Panc1 (cell line): ENCODE measurements at regions not wholly inside any gene's neighbourhood (a gene's known extent, or its start where the extent isn't known, plus 50 kb on each side); places are given as distances from the start of the nearest gene placed in this dataset.

Source experiments
- ATAC-seq: fragments of 200-7000 bp; cut with Tn5 transposase; 2 replicates; pipeline ENCODE4 v1.9.1; 2020; ENCODE audit warnings: mild to moderate bottlenecking, moderate library complexity
- BruUV-seq: library from RNA; stranded (reverse); fragments of 400-500 nt; replicated peaks from 2 replicates; lab custom pipeline; 2021; lab: Mats Ljungman, UMichigan
- CTCF ChIA-PET: fragments of 300-600 bp; sonication (Branson Sonifier 250); formaldehyde crosslinking; loops from one replicate; lab custom pipeline; 2022; ENCODE audit warnings: antibody characterized with exemption; lab: Charles Lee
- POLR2A ChIA-PET: fragments of 300-600 bp; sonication (Branson Sonifier 250); formaldehyde crosslinking; loops from one replicate; lab custom pipeline; 2022; ENCODE audit warnings: antibody characterized with exemption; lab: Charles Lee
- DNase-seq: peaks from one replicate; pipeline ENCODE4 v3.0.0-alpha.2; 2010; ENCODE audit warnings: low read depth, low spot score
- H3K27ac ChIP-seq: 2 replicates; pipeline ENCODE4 v1.5.1; 2011; ENCODE audit warnings: mild to moderate bottlenecking, low read length, inconsistent platforms
- H3K27me3 ChIP-seq: fragments of 200-500 bp; sonication (Bioruptor generic); 2 replicates; pipeline ENCODE4 v1.6.0; 2014; ENCODE audit warnings: low read length, inconsistent platforms; ENCODE audit not compliant: control insufficient read depth, insufficient read depth
- H3K36me3 ChIP-seq: fragments of 200-500 bp; sonication (Bioruptor generic); 2 replicates; pipeline ENCODE4 v1.5.1; 2014; ENCODE audit warnings: inconsistent platforms, mild to moderate bottlenecking, low read length, moderate library complexity; ENCODE audit not compliant: control insufficient read depth, insufficient read depth
- H3K4me1 ChIP-seq: 2 replicates; pipeline ENCODE4 v1.5.1; 2011; ENCODE audit warnings: inconsistent platforms, mild to moderate bottlenecking, low read length, moderate library complexity; ENCODE audit not compliant: control insufficient read depth, insufficient read depth
- H3K4me3 ChIP-seq, 2 experiments: 2 replicates each; pipeline ENCODE4 v1.5.1; 2011 to 2012; ENCODE audit warnings: low read depth in 2 of 2, low read length in 2 of 2, mild to moderate bottlenecking in 2 of 2, inconsistent platforms in 1 of 2, moderate library complexity in 1 of 2
- H3K9me3 ChIP-seq: fragments of 200-500 bp; sonication (Bioruptor generic); 2 replicates; pipeline ENCODE4 v1.5.1; 2014; ENCODE audit warnings: low read depth, mild to moderate bottlenecking, inconsistent platforms, low read length, moderate library complexity; ENCODE audit not compliant: control insufficient read depth, insufficient read depth
- POLR2AphosphoS5 ChIP-seq: IDR thresholded peaks from 2 replicates; pipeline ENCODE4 v1.6.1; 2012; ENCODE audit warnings: mild to moderate bottlenecking, low read depth, low read length, moderate library complexity
- SIN3A ChIP-seq: IDR thresholded peaks from 2 replicates; pipeline ENCODE4 v1.6.1; 2012; ENCODE audit warnings: low read depth, mild to moderate bottlenecking, low read length, moderate library complexity, borderline replicate concordance; ENCODE audit not compliant: insufficient read depth
- TCF7L2 ChIP-seq: IDR thresholded peaks from 2 replicates; pipeline ENCODE4 v1.6.1; 2011; ENCODE audit warnings: mild to moderate bottlenecking, low read depth, low read length, inconsistent platforms
- in situ Hi-C: cut with HindIII; loops from 2 replicates; pipeline ENCODE4 v1.10.0; 2016; ENCODE audit warnings: low sequenced_read_pairs, low pct_unique_long_range_greater_than_20kb
- intact Hi-C: fragments of 100-400 bp; cut with micrococcal nuclease; formaldehyde crosslinking; loops from one replicate; pipeline ENCODE4 v1.10.0; 2022; ENCODE audit not compliant: unreplicated experiment
- TF ChIP-seq, protein P1 (sequence below): fragments of 450-650 bp; IDR thresholded peaks from 2 replicates; pipeline ENCODE4 v1.5.1; 2017; ENCODE audit warnings: mild to moderate bottlenecking
- TF ChIP-seq, protein P2 (sequence below), 2 experiments: IDR thresholded peaks; 2 replicates each; pipeline ENCODE4 v1.6.1; 2011 to 2012; ENCODE audit warnings: low read depth in 2 of 2, control low read depth in 1 of 2, low read length in 1 of 2, mild to moderate bottlenecking in 1 of 2, moderate library complexity in 1 of 2; ENCODE audit not compliant: insufficient read depth in 1 of 2

DNA sequence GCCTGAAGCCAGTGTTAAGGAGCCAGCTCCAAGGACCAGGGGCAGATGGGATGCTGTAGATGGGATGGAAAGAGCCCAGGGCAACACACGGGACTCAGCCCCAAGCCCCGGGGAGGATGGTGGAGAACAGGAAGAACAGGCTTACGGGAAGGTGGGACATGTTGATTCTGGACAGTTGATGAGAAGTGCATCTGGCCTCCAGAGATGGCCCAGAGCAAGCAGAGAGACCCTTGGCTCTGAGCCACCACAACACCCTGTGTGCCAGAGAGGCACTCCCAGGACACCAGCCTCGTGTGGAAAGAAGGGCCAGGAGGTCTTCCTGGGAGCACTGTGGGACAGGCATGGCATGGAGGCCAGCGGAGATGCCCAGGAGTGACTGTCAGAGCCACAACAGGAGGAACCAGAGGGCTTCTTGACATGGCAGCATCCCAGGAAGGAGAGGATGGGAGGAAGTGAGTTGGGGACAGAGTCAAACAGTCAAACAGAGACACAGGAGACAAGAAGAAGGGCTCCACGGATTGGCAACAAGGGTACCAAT is 156.3 kb upstream of the MVB12B start:
- ATAC-seq = no peak
- Histone ChIP-seq H3K4me1 (no peaks in the 10 kb centered on the region), H3K27ac (no peak overlapping the region), H3K36me3 (no peaks in the 10 kb centered on the region), H3K9me3 (no peaks in the 10 kb centered on the region), H3K27me3 (no peaks in the 10 kb centered on the region; the same call in 1 of the 2 replicates), H3K4me3 (no peak overlapping the region)
- ChIA-PET POLR2A (no interaction called here), CTCF (no interaction called here)
- in situ Hi-C loops (no loop called here), intact Hi-C loops (no loop called here)
- no peak for DNase-seq
- no peak for TF ChIP-seq POLR2AphosphoS5
- TF ChIP-seq, protein P1, sequence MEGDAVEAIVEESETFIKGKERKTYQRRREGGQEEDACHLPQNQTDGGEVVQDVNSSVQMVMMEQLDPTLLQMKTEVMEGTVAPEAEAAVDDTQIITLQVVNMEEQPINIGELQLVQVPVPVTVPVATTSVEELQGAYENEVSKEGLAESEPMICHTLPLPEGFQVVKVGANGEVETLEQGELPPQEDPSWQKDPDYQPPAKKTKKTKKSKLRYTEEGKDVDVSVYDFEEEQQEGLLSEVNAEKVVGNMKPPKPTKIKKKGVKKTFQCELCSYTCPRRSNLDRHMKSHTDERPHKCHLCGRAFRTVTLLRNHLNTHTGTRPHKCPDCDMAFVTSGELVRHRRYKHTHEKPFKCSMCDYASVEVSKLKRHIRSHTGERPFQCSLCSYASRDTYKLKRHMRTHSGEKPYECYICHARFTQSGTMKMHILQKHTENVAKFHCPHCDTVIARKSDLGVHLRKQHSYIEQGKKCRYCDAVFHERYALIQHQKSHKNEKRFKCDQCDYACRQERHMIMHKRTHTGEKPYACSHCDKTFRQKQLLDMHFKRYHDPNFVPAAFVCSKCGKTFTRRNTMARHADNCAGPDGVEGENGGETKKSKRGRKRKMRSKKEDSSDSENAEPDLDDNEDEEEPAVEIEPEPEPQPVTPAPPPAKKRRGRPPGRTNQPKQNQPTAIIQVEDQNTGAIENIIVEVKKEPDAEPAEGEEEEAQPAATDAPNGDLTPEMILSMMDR = no peak
- no peak for TF ChIP-seq SIN3A
- TF ChIP-seq, protein P2, sequence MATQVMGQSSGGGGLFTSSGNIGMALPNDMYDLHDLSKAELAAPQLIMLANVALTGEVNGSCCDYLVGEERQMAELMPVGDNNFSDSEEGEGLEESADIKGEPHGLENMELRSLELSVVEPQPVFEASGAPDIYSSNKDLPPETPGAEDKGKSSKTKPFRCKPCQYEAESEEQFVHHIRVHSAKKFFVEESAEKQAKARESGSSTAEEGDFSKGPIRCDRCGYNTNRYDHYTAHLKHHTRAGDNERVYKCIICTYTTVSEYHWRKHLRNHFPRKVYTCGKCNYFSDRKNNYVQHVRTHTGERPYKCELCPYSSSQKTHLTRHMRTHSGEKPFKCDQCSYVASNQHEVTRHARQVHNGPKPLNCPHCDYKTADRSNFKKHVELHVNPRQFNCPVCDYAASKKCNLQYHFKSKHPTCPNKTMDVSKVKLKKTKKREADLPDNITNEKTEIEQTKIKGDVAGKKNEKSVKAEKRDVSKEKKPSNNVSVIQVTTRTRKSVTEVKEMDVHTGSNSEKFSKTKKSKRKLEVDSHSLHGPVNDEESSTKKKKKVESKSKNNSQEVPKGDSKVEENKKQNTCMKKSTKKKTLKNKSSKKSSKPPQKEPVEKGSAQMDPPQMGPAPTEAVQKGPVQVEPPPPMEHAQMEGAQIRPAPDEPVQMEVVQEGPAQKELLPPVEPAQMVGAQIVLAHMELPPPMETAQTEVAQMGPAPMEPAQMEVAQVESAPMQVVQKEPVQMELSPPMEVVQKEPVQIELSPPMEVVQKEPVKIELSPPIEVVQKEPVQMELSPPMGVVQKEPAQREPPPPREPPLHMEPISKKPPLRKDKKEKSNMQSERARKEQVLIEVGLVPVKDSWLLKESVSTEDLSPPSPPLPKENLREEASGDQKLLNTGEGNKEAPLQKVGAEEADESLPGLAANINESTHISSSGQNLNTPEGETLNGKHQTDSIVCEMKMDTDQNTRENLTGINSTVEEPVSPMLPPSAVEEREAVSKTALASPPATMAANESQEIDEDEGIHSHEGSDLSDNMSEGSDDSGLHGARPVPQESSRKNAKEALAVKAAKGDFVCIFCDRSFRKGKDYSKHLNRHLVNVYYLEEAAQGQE (IDR thresholded peaks at IDR 0.05; ENCODE audit: insufficient read depth in 1 of 2, low read depth in 2 of 2, low read length in 1 of 2) = no peak
- TF ChIP-seq TCF7L2 = no peak
- BruUV-seq = no TSS peak

DNA sequence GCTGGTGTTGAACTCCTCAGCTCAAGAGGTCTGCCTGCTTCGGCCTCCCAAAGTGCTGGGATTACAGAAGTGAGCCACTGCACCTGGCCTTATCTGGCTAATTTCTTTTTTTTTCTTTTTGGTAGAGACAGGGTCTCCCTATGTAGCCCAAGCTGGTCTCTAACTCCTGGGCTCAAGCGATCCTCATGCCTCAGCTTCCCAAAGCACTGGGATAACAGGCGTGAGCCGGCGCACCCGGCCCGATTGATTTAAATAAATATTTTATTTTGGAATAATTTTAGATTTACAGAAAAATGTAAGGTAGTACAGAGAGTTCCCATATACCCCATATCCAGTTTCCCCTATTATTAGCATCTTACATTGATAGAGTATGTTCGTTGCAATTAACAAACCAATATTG is 155.0 kb upstream of the MVB12B start:
- no peaks in the 10 kb centered on the region for H3K36me3 ChIP-seq
- BruUV-seq = no TSS peak
- H3K27me3 ChIP-seq = no peaks in the 10 kb centered on the region; the same call in 1 of the 2 replicates
- DNase-seq (no peak), ATAC-seq (no peak)
- H3K9me3 ChIP-seq = no peaks in the 10 kb centered on the region
- no peak overlapping the region for H3K4me3 ChIP-seq
- ChIA-PET CTCF (no interaction called here), POLR2A (interaction anchor here (0.7 kb wide), 1 partner anchor 31 kb away, joined by 4 read pairs; no protein-coding TSS in a partner anchor)
- no peaks in the 10 kb centered on the region for H3K4me1 ChIP-seq
- in situ Hi-C loops (no loop called here), intact Hi-C loops (no loop called here)
- TF ChIP-seq SIN3A (no peak), TCF7L2 (no peak), POLR2AphosphoS5 (no peak)
- TF ChIP-seq, protein P1 = no peak
- TF ChIP-seq, protein P2 (IDR thresholded peaks at IDR 0.05; ENCODE audit: insufficient read depth in 1 of 2, low read depth in 2 of 2, low read length in 1 of 2) = no peak
- H3K27ac ChIP-seq = no peak overlapping the region
